Adrenal gland (tissue), 5 donors: ENCODE measurements at regions not wholly inside any gene's neighbourhood (a gene's known extent, or its start where the extent isn't known, plus 50 kb on each side); places are given as distances from the start of the nearest gene placed in this dataset.

Source experiments
- CTCF ChIP-seq, 6 experiments: fragments of 450-650 bp in 4 of 6; fragments of 200-600 bp in 2 of 6; sonication (generic) in 1 of 6; IDR thresholded peaks; 1 replicate in 5 of 6; 2 replicates in 1 of 6; pipeline versions ENCODE4 v1.5.1 to v1.8.0; 2016 to 2021; ENCODE audit warnings: antibody characterized with exemption in 6 of 6, mild to moderate bottlenecking in 2 of 6, moderate library complexity in 1 of 6
- POLR2A ChIP-seq, 2 donors: fragments of 450-650 bp; IDR thresholded peaks; one replicate each; pipeline ENCODE4 v1.6.1; 2017; ENCODE audit warnings: antibody characterized with exemption in 2 of 2, mild to moderate bottlenecking in 2 of 2, moderate library complexity in 1 of 2
- donor health status: DM: no; HTN: no; CAD: no.

GRCh38 chr7:24127930-24128329 lies 156.1 kb upstream of the NPY start:
- no peak for TF ChIP-seq CTCF (IDR thresholded peaks at IDR 0.05)
- no peak for TF ChIP-seq POLR2A (IDR thresholded peaks at IDR 0.05)
